ENCODE measurements at regions not wholly inside any gene's neighbourhood (a gene's known extent, or its start where the extent isn't known, plus 50 kb on each side); places are given as distances from the start of the nearest gene placed in this dataset.

DNA sequence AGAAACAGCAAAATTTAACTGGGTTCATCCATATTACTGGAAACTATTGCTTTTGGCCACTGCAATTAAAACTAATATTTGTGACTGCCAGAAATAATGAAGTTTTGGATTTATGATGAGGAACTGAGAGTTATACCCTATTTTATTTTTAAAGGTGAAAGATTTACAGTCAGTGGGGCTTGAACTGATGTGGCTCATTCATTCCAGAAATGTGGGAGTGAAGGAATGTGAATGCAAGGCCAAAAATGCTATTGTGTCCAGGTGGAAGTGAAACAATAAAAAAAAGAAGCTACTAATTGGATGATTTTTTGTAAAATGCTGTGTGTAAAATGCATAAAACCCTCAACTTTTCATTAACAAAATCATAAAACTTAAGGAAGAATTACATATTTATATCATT, 491.9 kb downstream of the COL12A1 start:
- TF ChIP-seq YY1 (IDR thresholded peaks at IDR 0.05; ENCODE audit: insufficient read depth, insufficient read length) (no peak), SUZ12 (IDR thresholded peaks at IDR 0.05; ENCODE audit: extremely low read depth, insufficient read depth, insufficient read length) (no peak)

Measured in NT2/D1 (cell line).